GM12864 (cell line): ENCODE measurements at regions not wholly inside any gene's neighbourhood (a gene's known extent, or its start where the extent isn't known, plus 50 kb on each side); places are given as distances from the start of the nearest gene placed in this dataset.

ENCODE experiments used
- DNase-seq: peaks from one replicate; pipeline ENCODE4 v3.0.0-alpha.2; 2011; ENCODE audit warnings: low read depth
- H3K4me3 ChIP-seq: 2 replicates; pipeline ENCODE4 v1.5.1; 2011; ENCODE audit warnings: mild to moderate bottlenecking, low read depth, low read length, control low read depth
- TF ChIP-seq, protein P1 (sequence below): IDR thresholded peaks from 2 replicates; pipeline ENCODE4 v1.5.1; 2011; ENCODE audit warnings: low read depth, mild to moderate bottlenecking, moderate library complexity, low read length, control low read depth, inconsistent platforms; ENCODE audit errors: missing control alignments

DNA sequence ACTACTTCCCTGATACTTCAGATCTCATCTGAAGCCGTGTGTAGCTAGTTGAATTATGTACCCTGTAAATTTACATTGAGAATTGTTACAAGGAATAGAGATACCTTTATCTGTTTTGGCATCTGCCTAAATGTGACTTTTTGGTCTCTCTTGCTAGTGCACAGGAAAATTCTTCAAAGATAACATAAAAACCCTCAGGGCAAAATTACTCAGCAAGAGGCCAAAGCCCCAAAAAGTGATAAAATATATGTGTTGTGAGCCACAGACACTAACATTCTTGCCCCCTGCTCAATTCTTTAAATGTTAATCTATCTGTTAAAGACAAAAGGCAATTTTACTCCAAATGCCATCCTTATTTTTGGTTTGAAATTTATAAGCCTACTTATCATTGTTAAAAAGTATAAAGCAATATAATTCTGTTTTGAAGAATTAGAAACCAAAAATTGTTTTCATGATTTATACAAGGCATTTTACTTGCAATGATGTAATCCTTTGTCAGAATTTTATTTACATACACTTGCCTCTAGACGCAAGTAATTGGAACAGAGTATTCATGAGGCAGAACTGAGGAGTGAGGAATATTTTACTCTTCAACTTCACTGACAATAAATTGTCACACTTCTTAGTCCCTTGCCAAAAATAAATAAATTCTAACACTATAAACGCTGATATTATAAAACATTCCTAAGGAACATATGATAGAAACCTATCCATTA, 186.2 kb downstream of the EPM2A start:
- DNase-seq = no peak
- no peak overlapping the region for H3K4me3 ChIP-seq
- TF ChIP-seq, protein P1, sequence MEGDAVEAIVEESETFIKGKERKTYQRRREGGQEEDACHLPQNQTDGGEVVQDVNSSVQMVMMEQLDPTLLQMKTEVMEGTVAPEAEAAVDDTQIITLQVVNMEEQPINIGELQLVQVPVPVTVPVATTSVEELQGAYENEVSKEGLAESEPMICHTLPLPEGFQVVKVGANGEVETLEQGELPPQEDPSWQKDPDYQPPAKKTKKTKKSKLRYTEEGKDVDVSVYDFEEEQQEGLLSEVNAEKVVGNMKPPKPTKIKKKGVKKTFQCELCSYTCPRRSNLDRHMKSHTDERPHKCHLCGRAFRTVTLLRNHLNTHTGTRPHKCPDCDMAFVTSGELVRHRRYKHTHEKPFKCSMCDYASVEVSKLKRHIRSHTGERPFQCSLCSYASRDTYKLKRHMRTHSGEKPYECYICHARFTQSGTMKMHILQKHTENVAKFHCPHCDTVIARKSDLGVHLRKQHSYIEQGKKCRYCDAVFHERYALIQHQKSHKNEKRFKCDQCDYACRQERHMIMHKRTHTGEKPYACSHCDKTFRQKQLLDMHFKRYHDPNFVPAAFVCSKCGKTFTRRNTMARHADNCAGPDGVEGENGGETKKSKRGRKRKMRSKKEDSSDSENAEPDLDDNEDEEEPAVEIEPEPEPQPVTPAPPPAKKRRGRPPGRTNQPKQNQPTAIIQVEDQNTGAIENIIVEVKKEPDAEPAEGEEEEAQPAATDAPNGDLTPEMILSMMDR = no peak

DNA sequence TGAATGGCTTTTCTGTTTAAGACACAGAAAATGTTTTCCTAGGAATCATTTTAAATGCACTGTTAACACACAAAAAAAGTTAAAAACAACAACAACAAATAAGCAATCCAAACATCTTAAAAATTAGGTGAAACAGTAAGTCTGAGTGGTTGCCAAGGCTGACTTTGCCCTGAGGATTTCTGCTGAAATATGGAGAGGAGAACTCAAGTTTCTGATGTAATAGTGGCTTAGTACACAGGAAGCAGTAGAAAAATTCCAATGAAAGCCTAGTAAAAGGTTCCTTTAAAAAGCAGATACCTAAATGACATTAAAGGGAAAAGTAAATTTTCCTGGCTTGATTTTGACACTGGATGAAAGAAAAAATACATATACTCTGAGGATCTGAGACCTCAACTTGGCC, 184.2 kb downstream of the EPM2A start:
- no peak for DNase-seq
- no peak overlapping the region for H3K4me3 ChIP-seq
- TF ChIP-seq, protein P1 = no peak

DNA sequence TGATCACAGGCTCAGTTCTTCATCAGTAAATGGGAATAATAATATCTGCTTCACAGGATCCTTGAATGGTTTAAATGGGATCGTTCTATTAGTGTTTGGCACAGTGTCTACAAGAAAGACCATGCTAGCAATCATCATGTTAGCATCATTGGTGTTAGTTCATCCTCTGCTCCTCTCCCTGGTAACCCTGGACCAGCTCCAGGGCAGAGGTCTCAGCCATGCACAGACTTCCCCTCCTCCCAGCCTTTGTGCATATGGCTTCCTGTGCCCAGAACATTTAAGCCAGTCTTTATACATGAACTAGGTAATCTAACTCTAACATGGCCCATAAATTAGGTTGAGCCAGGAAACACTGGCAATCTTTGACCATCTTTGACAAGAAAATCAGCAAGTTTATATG, 180.2 kb downstream of the EPM2A start:
- DNase-seq = no peak
- TF ChIP-seq, protein P1 = no peak
- no peak overlapping the region for H3K4me3 ChIP-seq

DNA sequence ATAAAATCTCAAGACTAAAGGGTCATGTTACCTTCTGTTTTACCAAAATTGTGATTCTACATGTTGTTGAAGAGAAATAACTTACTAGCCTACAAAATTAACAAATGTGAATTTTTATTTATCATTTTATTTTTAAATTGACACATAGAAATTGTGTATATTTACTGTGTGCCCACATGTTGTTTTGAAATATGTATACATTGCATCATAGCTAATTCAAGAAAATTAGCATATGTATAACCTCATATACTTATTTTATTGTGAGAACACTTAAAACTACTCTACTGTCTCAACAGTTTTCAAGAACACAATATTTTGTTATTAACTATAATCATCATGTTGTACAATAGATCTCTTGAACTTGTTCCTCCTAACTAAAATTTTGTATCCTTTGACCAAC, 177.8 kb downstream of the EPM2A start:
- H3K4me3 ChIP-seq = no peak overlapping the region
- TF ChIP-seq, protein P1 = no peak
- DNase-seq = no peak

DNA sequence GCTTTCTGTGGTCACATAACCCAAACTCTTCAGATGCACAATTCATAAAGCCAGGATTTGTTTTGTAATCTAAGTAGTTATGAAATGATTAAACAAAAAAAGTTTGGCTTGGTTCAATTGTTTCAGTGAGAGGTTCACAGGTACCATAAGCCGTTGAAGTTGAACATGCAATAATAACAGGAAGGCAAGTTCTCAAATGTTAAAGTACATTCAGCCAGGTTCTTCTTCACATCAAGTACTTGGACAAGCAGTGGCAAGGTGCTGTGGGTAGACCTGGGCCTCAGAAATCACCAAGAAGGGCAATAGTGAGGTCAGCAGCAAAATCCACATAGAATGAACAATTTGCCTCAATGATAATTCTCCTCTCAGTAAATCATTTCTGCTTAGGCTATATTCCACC, 175.5 kb downstream of the EPM2A start:
- TF ChIP-seq, protein P1 = no peak
- no peak for DNase-seq
- no peak overlapping the region for H3K4me3 ChIP-seq

DNA sequence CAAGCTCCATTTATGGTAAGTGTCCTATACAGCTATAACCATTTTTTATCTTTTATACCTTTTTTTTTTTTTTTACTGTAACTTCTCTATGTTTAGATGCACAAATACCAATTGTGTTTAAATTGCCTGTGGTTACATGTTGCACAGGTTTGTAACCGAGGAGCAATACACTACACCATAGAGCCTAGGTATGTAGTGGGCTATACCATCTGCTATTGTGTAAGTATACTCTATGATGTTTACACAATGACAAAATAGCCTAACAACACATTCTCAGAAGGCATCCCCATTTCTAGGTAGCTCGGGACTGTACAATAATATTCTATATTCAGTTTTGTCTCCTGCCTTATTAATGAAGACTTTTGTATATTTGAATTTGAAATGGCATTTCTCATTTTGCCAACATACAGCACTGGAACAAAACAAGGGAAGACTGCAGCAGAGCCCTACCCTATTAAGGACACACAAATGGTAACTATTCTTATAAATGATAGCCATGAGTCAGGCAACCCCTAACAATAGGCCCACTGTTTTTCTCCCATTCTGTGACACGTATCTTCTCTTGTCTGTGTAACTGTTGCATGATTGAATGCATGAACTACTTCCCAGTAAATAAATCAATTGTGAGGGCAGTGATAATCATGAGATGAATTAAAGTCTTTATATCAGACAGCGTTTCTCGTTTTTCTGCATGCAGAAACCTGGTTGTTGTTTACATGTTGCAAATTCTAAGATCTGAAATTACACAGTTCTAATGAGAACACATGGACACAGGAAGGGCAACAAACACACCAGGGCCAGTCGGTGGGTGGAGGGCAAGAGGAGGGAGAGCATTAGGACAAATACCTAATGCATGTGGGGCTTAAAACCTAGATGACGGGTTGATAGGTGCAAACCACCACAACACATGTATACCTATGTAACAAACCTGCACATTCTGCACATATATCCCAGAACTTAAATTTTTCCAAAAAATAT, 173.9 kb downstream of the EPM2A start:
- no peak overlapping the region for H3K4me3 ChIP-seq
- no peak for DNase-seq
- TF ChIP-seq, protein P1 = no peak
